ENCODE measurements at regions not wholly inside any gene's neighbourhood (a gene's known extent, or its start where the extent isn't known, plus 50 kb on each side); places are given as distances from the start of the nearest gene placed in this dataset.

DNA sequence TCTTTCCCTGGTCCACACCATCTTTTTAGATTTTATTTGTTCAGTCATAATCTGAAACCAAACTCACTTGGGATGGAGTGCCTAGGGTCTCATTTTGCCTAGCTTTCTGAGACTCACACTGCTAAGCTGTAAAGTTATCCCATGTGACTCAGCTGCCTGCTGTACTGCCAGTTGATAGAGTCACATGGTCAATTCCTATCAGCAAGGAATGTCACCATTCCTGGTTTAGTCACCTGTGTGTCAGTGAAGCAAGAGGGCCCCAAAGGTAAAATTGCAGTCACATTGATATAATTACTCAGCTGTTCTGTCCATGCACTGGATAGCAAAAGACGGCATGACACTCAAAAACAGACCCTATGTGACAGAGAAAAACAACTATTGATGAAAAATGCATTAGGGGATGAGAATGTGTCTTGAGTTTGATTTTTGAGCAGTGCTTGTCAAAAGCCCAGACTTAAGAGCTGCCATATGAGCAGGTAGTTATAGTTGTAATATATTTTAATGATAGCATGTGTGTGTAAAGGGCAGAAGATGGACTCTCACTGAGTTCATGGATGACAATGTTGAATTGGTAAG, 413.2 kb downstream of the PPARGC1A start:
- TF ChIP-seq, protein P1, sequence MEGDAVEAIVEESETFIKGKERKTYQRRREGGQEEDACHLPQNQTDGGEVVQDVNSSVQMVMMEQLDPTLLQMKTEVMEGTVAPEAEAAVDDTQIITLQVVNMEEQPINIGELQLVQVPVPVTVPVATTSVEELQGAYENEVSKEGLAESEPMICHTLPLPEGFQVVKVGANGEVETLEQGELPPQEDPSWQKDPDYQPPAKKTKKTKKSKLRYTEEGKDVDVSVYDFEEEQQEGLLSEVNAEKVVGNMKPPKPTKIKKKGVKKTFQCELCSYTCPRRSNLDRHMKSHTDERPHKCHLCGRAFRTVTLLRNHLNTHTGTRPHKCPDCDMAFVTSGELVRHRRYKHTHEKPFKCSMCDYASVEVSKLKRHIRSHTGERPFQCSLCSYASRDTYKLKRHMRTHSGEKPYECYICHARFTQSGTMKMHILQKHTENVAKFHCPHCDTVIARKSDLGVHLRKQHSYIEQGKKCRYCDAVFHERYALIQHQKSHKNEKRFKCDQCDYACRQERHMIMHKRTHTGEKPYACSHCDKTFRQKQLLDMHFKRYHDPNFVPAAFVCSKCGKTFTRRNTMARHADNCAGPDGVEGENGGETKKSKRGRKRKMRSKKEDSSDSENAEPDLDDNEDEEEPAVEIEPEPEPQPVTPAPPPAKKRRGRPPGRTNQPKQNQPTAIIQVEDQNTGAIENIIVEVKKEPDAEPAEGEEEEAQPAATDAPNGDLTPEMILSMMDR (conservative IDR thresholded peaks at IDR 0.05; ENCODE audit: low read depth, low read length): no peak
- H3K4me3 ChIP-seq (ENCODE audit: low read depth, low read length): no peak overlapping the region
- DNase-seq (ENCODE audit: low read depth): no peak

DNA sequence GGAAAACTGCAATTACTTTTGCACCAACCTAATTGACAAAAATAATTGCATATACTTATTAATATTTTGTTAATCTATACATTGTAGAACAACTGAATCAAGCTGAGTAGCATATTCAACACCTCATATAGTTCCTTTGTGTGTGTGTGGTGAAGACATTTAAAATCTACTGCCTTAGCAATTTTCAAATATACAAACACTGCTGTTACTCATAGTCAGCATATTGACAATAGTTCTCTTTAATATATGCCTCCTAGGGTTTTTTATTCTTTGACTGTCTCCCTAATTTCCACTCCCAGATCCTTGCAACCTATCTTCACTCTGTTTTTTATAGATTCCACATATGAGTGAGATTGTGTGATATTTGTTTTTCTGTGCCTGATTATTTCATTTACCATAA, 426.8 kb downstream of the PPARGC1A start:
- no peak overlapping the region for H3K4me3 ChIP-seq (ENCODE audit: low read depth, low read length)

DNA sequence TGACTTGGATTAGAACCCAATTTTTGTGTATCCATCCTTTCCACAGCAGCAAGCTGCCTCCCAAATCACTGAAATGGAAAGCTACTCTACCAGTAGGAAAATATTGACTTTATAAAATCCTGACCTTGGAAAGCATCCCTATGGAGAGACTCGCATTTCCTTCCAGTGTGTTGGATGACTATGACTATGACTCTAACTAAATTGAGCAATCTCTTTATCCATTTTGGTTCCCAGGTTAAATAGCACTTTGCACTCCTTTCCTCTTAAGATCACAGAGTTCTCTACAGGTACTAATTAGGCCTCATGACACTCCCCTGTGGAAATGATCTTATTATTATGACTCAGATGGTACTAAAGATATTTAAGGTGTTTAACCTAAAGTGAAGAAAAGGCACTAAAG, 431.8 kb downstream of the PPARGC1A start:
- TF ChIP-seq, protein P1 (conservative IDR thresholded peaks at IDR 0.05; ENCODE audit: low read depth, low read length): no peak
- no peak for DNase-seq (ENCODE audit: low read depth)
- no peak overlapping the region for H3K4me3 ChIP-seq (ENCODE audit: low read depth, low read length)

More for the DNA sequence above, 426.8 kb downstream of the PPARGC1A start:
- DNase-seq (ENCODE audit: low read depth): no peak
- TF ChIP-seq, protein P1 (conservative IDR thresholded peaks at IDR 0.05; ENCODE audit: low read depth, low read length): no peak

DNA sequence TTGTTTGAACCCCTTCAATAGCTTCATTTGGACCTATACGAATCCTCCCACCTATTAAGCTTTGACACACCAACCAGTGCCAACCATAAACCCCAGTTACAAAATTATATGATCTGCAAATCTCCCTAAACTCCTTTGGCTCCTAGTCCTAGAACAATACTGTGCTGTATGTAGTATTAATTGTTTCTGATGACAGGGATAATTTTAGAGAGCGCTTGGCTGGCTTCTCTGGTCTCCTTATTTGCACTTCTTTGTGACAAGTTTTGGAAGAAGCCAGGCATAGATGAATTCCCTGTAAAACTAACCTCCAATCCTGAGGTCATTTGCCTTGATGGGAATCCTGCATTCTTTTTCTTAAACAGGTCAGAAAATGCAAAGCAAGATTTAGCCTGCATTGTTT, 433.0 kb downstream of the PPARGC1A start:
- DNase-seq (ENCODE audit: low read depth): no peak
- TF ChIP-seq, protein P1 (conservative IDR thresholded peaks at IDR 0.05; ENCODE audit: low read depth, low read length): no peak
- H3K4me3 ChIP-seq (ENCODE audit: low read depth, low read length): no peak overlapping the region

DNA sequence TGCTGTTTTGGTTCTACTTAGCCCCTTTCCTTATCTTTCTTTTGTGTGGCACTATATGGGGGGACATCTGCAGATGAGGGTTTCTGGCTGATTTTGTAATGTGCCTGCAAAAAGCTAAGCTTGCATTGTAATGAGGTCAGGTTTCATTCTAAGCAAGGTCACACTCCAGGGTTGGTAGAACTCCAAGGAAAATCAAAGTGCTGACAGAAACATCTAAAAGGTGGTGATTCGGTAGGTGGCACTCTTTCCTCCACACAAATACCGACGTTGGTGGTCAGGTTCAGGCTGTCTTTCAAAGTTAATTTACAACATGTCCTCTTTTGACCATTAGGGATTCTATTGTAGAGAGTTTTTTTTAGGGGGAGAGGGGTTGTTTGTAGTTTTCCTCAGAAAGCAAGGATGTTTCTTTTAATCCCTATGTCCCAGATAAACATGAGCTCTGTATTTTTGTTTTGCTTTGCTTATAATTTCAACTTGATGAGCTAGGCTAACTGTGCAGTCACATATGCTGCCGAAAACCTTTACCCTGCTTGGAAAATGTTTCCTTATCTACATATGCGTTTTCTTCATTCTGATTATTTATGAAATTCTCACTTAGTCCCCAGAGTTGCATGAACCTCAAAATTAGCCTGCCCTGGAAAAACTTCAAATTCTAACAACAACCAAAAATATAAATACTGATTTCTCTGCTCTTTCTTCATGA, 434.2 kb downstream of the PPARGC1A start:
- DNase-seq (ENCODE audit: low read depth): no peak
- no peak overlapping the region for H3K4me3 ChIP-seq (ENCODE audit: low read depth, low read length)
- TF ChIP-seq, protein P1 (conservative IDR thresholded peaks at IDR 0.05; ENCODE audit: low read depth, low read length): no peak

DNA sequence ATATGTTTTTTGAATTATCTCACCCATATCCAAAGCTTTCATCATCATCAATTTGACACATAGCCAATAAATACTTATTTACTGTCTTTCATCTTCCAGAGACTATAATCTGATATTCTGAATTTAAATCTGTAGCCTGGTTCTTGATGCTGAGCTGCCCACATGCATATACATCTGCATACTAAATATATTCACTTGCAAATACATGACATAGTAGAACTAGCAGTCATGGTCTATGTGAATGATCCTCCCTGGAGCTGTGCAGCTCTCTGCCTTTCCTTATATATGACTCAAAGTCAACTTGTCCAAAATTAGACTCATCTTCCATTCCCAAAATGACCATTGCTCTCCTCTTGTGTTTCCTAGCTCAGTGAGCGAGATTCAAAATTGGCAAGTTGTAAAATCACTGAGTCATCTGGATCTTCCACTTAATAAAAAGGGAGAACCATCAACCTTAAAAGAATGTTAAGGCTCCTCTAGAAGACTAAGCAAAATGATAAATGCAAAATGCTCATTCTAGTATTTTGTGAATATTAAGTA, 448.2 kb downstream of the PPARGC1A start:
- no peak overlapping the region for H3K4me3 ChIP-seq (ENCODE audit: low read depth, low read length)
- TF ChIP-seq, protein P1 (conservative IDR thresholded peaks at IDR 0.05; ENCODE audit: low read depth, low read length): no peak
- DNase-seq (ENCODE audit: low read depth): no peak
